GM08714 (cell line): ENCODE measurements at regions not wholly inside any gene's neighbourhood (a gene's known extent, or its start where the extent isn't known, plus 50 kb on each side); places are given as distances from the start of the nearest gene placed in this dataset.

Experiments
- H3K4me3 ChIP-seq: fragments of 200-500 bp; sonication (Bioruptor generic); 2 replicates; pipeline ENCODE4 v1.5.1; 2014; ENCODE audit warnings: mild to moderate bottlenecking, low read length, inconsistent platforms
- ZNF274 ChIP-seq: IDR thresholded peaks from 2 replicates; pipeline ENCODE4 v1.6.1; 2012; ENCODE audit warnings: mild to moderate bottlenecking, low read depth, low read length

DNA sequence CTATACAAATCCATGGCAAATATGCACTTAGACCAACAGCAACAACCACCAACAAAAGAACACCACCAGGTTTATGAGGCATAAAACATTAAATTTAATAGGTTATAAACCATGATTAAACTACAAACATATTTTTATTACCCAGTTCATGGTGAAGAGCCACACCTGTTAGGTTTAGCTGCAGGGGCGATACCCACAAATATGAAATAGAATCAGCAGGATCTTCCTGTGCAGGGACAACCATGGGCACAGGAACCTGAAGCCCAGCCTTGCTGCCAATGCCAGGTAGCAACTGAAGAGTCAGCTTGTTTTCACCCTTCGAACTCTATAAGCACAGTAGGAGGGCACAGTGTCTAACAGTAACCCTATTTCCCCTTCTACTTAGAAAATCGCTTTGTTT lies 675.0 kb downstream of the SATB2 start:
- H3K4me3 ChIP-seq = no peak overlapping the region
- no peak for TF ChIP-seq ZNF274

DNA sequence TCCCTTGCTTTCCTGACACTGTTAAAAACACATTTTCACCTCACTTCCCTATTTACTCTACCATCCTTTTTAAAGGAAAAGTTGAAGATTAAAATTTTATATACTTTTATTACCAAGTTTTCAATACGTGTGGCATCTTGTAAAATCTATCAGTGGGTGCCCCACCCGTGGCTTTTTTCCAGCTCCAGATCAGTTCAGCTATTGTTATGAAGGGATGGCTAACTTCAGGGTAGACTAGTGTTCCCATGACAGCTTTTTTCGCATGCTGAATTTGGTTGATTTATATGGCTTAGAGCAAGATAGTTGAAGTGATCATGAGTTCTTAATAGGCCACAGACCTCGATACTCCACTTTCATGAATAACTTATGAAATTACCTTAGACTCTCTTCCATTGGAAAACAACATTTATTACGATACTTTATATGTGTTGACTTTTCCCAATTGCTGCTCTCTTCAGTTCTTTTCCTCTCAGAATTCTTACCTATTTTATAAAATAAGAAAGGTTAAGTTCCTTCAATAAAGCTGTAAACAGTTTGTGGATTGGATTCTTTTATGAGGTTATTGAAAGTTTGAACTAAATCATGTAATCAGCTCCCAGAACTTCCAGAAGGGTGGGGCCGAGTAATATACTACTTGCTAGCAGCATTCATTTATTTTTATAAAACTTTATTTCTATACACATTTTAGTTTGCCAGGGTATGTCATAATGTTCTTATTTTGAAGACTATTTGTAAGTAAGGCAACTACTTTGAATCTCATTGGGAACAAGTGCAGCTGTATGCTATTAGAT lies 680.9 kb downstream of the SATB2 start:
- no peak overlapping the region for H3K4me3 ChIP-seq
- no peak for TF ChIP-seq ZNF274

DNA sequence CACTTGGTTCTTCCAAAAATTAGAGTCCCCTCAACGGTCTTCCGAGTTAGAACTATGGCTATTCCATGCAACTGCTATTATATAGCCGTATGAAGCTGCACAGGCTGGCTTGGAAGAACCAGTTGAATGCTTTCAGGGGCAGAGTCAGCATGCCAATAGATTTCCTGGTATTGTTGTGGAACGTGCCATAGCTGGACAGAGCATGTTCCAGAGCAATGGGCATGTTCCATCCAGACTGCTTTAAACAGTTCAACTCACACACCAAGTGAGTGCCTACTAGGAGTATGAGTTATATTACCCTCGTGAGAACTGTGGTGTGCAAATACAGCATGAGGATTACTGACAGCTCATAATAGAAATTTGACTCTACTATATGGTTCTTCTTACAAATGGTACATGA lies 682.0 kb downstream of the SATB2 start:
- TF ChIP-seq ZNF274 = no peak
- H3K4me3 ChIP-seq = no peak overlapping the region

DNA sequence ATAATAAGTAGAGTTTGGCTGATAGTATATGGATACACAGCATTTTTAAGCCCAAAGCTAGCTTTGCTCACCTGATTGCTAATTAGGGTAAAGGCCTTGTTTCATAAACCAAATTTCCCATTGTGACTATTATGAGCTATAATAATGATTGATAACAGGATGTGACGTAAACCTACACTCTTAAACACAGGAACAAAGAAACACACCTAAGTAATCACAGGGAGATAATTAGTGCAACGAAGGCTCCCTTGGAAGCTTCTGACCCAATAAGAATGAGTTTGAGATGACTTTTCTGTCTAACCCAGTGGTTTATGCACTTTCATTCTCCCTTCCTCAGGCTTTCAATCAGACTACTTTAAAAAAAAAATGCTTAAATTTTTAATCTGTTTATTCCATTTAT lies 683.2 kb downstream of the SATB2 start:
- H3K4me3 ChIP-seq = no peak overlapping the region
- TF ChIP-seq ZNF274 = no peak

DNA sequence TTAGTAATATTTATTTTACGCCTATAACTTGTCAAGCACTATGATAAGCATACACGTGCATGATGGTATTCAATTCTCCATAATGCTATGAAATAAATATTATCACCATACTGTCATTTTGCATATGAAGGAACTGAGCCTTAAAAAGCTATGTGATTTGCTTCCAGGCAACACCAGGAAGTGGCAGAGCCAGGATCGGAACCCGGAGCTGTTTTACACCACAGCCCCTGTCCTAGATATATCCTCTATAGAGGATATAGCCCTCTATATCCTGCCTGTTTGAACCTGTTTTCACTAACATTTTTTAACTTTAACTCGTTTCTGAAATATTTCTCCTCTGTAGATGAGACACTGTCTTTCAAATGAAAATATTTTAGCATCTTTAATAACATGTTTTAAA lies 690.0 kb downstream of the SATB2 start:
- H3K4me3 ChIP-seq = no peak overlapping the region
- TF ChIP-seq ZNF274 = no peak

DNA sequence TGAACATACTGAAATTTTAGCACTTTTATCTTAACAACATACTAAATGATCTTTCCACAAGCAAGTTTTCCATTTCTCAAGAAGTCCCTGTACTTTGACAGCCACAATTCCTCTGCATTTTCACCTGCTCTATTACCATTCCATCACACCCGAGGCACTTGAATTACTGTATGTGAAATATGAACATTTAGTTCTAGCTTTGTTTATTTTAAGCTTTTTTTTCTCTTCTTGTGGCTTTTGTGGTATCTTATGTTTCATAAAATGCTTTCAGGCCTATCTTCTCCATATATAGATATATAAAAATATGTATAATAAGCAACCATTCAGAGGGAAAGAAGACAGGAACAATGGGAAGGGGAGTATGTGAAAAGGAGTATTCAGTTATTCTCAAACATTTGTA lies 693.9 kb downstream of the SATB2 start:
- no peak for TF ChIP-seq ZNF274
- H3K4me3 ChIP-seq = no peak overlapping the region

DNA sequence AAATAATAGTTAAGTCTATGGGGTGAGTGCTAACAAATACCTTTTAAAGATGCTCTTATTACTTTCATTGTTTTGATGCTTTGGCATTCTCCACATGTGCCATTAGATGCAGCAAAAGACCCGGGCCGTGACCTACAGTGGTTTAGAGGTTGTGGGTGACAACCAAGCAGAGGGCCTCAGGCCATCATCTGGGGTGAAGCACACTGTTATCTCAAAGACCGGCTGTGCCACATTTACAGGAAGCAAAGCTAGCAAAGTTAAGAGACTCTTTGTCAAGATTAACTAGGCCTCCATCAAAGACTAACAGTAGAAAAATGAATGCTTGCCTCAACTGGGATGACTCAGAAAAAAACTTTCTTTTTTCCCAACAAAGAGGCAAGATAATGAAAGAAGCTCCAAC lies 695.3 kb downstream of the SATB2 start:
- H3K4me3 ChIP-seq = no peak overlapping the region
- TF ChIP-seq ZNF274 = no peak

DNA sequence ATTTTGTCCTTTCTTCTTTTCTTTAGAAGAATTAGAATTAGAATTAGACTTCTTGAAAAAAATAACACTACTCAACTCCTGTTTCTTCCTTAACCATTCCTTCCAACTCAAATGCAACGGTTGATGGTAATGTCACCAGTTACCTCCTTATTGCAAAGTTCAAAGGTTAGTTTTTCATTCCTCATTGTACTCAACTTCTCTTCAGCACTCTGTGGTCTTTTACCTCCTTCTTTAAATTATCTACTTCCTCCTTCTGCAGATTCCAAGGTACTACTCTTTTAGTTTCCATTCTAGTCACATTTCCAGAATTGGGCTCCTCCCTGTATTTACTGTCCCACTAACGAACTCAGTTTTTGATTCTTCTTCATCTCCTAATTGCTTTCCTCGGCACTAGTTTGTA lies 700.7 kb downstream of the SATB2 start:
- H3K4me3 ChIP-seq = no peak overlapping the region
- no peak for TF ChIP-seq ZNF274

DNA sequence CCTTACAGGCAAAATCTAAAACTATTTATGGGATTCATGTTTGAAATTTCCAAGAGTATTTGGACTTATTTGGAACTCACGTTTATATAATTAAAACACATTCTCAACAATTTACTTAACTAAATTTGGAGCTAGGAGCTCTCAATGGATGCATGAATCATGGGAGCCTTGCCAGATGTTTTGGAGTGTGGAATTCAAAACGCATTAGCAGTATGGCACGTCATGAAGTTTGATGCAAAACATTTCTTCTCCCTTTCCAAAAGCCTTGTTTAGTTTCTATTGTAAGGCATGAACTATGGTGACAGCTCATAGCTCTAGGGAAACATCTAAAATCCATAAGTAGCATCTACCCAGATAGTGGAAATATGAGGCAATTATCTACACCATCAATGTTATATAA lies 701.6 kb downstream of the SATB2 start:
- TF ChIP-seq ZNF274 = no peak
- no peak overlapping the region for H3K4me3 ChIP-seq

DNA sequence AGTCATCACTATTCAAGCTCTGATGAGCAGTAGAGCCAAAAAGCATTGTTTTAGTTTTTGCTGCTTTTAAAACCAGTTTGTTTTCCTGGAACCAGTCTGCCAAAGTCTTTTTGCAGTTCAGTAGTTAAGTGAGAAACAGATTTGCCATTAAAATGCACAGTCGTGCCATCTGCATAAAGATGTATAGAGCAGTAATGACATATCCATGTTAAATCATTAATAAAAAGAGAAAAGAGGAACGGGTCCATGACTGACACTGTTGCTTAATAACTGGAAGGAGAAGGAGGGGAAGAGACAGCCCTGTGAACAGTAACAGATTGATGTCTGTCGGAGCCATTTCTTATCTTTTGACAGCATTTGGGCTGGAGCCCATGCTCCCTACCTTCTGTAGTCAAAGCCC lies 704.6 kb downstream of the SATB2 start:
- H3K4me3 ChIP-seq = no peak overlapping the region
- TF ChIP-seq ZNF274 = no peak

DNA sequence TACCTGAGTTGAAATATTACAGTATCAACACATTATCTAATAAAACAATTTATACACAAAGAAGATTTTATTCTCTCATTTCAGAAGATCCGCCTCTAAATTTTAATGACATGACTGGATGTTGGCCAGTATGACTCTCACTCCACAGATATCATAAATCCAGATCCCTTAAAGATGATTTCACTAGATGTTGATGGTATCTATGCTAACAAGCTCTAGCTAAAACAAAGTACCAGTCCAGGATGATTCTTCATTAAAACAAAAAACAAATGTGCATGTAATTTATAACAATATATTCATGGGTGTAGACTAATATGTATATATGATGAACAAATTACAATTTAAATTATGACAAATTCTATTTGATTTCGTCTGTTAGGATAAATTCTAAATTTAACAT lies 708.4 kb downstream of the SATB2 start:
- TF ChIP-seq ZNF274 = no peak
- H3K4me3 ChIP-seq = no peak overlapping the region

DNA sequence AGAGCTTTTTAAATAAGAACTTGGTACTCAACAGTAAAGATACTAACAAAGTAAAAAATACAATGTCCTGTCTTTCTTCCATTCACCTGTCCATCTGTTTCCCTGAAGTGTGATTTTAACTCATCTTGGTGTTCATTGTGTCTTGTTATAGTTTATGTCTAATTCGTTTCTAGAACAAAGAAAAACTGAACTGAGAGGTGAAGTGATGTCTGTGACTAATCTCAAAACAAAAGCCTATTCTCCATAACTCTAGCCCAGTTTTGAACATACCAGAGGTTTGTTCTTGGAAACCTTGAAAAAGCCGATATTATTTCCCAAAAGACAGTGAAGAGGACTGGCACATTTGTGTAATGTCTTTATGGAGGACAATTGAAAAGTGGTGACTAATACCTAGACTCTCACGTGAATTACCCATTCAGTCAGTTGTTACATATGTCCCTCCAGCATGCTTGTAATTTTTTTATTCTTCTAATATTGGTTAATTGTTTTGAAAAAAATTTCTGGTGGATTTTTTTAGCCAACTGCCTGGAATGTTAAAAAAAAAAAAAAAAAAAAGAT lies 725.8 kb downstream of the SATB2 start:
- no peak overlapping the region for H3K4me3 ChIP-seq
- no peak for TF ChIP-seq ZNF274

DNA sequence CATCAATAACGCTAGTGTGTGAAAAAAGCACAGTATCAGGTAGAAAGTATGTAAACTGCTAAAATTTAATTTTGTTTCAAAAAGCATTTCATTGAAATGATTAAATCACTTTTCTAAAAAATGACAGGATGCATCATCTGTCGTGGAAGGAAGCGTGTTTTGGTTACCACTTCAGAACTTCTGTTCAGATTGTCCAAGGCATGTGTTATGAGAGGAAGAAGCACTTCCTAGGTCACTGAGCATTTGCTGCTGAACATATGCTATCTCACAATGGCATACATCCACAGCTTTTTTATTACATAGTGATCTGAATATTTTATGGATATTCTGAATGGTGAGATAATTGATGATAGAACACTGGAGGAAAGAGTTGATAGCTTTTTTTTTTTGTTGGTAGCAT lies 737.5 kb downstream of the SATB2 start:
- H3K4me3 ChIP-seq = no peak overlapping the region
- no peak for TF ChIP-seq ZNF274

DNA sequence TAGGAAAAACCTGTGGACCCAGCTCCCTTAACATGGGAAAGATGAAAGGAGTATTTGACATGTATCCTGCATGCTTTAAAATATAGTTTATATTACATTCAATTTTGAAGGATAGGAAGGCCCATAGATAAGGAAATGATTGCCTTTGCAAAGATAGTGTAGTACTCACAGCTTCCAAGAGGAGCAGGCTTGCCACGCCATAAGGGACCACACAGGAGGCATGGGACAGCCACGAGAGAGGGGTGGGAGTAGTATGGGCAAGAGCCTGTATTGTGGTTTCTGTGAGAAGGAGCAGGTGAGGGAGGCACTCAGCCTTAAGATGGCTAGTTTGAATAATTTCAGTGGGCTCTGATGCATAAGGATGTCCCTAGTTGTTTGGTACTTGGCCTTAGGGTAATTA lies 740.3 kb downstream of the SATB2 start:
- H3K4me3 ChIP-seq = no peak overlapping the region
- no peak for TF ChIP-seq ZNF274

DNA sequence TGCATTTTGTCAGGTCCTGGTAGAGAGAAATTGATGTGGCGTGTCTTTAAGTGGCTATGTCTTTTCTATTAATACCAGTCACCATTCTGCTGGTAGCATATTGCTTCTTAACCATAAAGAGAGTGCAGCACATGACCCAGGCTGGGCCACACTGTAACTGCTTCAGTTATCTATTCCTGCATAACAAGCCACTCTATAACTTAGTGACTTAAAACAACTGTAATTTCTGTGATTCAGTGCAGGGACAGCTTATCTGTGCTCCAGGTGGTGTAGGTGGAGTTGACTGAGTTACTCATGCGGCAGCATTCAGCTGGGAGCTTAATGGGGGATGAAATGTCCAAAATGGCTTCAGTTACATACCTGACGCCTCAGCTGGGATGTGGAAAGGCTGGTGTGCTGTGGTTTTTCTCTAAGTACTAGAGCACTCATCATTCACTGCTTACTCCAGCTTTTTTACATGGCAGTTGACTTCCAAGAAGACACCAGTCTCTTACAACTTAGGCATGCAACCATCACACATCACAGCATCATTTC lies 742.4 kb downstream of the SATB2 start:
- no peak overlapping the region for H3K4me3 ChIP-seq
- no peak for TF ChIP-seq ZNF274
